C1 segment of cervical spinal cord (tissue), 14 donors: ENCODE measurements at regions not wholly inside any gene's neighbourhood (a gene's known extent, or its start where the extent isn't known, plus 50 kb on each side); places are given as distances from the start of the nearest gene placed in this dataset.
"Not testable (repeated sequence)": the region's sequence is repeated elsewhere in the genome, so short reads cannot be mapped to it uniquely, and the experiment has no call there.

Experiments used
- DNase-seq, 14 donors: peaks; one replicate each; lab custom pipeline; 2025; lab: John Stamatoyannopoulos, UW

- no peak for DNase-seq
These were observed 344.6 kb downstream of the RFC3 start for GRCh38 chr13:34162544-34162933.

- DNase-seq = no peak
These were observed 346.6 kb downstream of the RFC3 start for GRCh38 chr13:34164582-34164981.

GRCh38 chr13:34165158-34165557 lies 347.2 kb downstream of the RFC3 start:
- DNase-seq = no peak

GRCh38 chr13:34166406-34166805 lies 348.5 kb downstream of the RFC3 start:
- no peak for DNase-seq

GRCh38 chr13:34167347-34167746 lies 349.4 kb downstream of the RFC3 start:
- no peak for DNase-seq

GRCh38 chr13:34172048-34172447 lies 354.1 kb downstream of the RFC3 start:
- no peak for DNase-seq

- no peak for DNase-seq
These were observed 356.8 kb downstream of the RFC3 start for GRCh38 chr13:34174671-34175145.

GRCh38 chr13:34175551-34175950 lies 357.6 kb downstream of the RFC3 start:
- no peak for DNase-seq

GRCh38 chr13:34176633-34177032 lies 358.7 kb downstream of the RFC3 start:
- DNase-seq = no peak

- no peak for DNase-seq
These were observed 361.5 kb downstream of the RFC3 start for GRCh38 chr13:34179481-34179880.

- no peak for DNase-seq
These were observed 362.0 kb downstream of the RFC3 start for GRCh38 chr13:34179927-34180326.

- not testable (repeated sequence) for DNase-seq
These were observed 363.3 kb downstream of the RFC3 start for GRCh38 chr13:34181256-34181655.

- no peak for DNase-seq
These were observed 372.0 kb downstream of the RFC3 start for GRCh38 chr13:34189946-34190345.

- peak in 1 of 14 donors; percentile 56 for DNase-seq
These were observed 383.3 kb downstream of the RFC3 start for GRCh38 chr13:34201050-34201913.

GRCh38 chr13:34207334-34207733 lies 389.4 kb downstream of the RFC3 start:
- DNase-seq = no peak

GRCh38 chr13:34207872-34208271 lies 389.9 kb downstream of the RFC3 start:
- DNase-seq = no peak

- no peak for DNase-seq
These were observed 390.4 kb downstream of the RFC3 start for GRCh38 chr13:34208336-34208735.

- no peak for DNase-seq
These were observed 392.4 kb downstream of the RFC3 start for GRCh38 chr13:34210341-34210740.

GRCh38 chr13:34214686-34215085 lies 396.7 kb downstream of the RFC3 start:
- no peak for DNase-seq

GRCh38 chr13:34216256-34216655 lies 398.3 kb downstream of the RFC3 start:
- no peak for DNase-seq

- no peak for DNase-seq
These were observed 399.5 kb downstream of the RFC3 start for GRCh38 chr13:34217343-34218025.

- no peak for DNase-seq
These were observed 406.0 kb downstream of the RFC3 start for GRCh38 chr13:34223984-34224383.

GRCh38 chr13:34224877-34225276 lies 406.9 kb downstream of the RFC3 start:
- DNase-seq = no peak
